ENCODE measurements at regions not wholly inside any gene's neighbourhood (a gene's known extent, or its start where the extent isn't known, plus 50 kb on each side); places are given as distances from the start of the nearest gene placed in this dataset.
A peak's percentile ranks its signal among the peaks of the same experiment; 100 is the strongest.
"Not testable (repeated sequence)": the region's sequence is repeated elsewhere in the genome, so short reads cannot be mapped to it uniquely, and the experiment has no call there.

DNA sequence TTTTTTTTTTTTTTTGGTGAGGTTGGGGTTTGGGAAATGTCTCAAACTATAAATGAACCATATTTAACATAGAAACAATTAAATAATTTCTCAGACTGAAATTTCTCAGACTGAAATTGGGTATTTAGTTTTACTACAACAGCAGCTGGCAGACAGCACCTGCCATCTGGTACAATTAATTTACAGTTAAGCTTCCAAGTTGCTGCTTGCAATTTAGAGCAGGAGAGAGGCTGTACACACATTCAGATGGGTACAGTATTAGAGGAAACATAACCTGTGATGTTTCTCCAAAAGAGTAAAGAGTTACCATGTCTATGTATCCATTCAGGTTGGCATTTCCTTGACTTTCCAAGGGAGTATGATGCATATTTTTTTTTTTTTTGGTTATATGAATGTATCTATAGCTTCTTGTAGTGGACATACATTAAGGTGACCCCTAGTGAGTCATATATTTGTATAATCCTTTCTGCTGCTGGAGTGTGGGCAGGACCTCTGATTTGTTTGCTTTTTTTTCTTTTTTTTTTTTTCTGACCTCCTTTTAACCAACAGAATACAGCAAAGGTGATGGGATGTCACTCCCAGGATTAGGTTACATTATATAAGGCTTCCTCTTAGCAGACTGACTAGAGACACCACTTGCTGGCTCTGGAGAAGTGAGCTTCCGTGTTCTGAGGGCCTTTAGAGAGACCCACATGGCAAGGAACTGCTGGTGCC lies 201.7 kb downstream of the PTH2R start:
- DNase-seq: peak; percentile 88

DNA sequence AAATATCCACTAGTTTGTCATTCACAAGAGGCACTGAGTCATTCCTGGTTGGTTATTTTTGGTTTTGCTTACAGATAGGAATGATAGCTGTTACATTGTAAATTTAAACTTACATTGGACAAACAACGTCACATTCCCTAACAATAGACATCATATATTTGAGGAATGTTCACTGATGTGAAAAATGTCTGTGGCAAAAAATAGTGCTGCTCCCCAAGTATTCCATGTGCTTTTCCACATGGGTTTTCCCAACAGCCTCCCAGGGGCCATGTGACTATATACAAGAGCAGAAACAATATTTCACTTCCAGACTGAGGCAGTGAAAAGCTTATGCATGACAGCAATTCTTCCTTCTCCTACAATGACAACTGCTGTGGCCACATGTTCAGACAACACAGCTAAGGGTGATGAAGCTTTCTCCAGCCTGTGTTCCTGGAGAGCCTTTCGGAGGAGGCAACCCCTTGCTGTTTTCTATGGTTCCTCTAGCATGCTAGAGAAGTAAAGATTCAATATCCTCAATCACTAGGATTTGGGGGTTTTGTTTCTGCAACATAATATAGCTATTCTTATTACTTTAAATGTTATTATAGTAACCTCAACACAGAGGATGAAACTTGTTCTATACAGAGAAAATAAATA lies 202.7 kb downstream of the PTH2R start:
- no peak for DNase-seq

DNA sequence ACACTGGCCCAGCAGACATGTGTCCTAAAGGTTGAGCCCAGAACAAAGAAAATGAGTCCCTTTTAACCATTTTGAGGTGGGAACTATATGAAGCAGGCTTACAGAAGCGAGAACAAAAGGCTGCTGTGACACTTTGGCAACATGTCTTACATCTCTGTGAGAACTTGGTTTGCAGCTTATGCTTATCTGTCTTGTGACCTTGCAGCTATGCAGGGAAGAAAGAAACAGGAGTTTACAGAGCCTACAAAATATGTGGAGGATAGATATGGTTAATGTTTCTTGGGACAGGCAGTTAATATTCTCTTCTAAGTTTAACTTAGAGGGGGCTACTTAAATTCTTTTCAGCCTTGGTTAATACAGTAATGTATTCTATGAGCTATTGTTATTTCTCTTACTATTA lies 209.1 kb downstream of the PTH2R start:
- not testable (repeated sequence) for DNase-seq

GRCh38 chr2:208618220-208618619 lies 211.6 kb downstream of the PTH2R start:
- DNase-seq: no peak

GRCh38 chr2:208619993-208620392 lies 213.4 kb downstream of the PTH2R start:
- DNase-seq: no peak

DNA sequence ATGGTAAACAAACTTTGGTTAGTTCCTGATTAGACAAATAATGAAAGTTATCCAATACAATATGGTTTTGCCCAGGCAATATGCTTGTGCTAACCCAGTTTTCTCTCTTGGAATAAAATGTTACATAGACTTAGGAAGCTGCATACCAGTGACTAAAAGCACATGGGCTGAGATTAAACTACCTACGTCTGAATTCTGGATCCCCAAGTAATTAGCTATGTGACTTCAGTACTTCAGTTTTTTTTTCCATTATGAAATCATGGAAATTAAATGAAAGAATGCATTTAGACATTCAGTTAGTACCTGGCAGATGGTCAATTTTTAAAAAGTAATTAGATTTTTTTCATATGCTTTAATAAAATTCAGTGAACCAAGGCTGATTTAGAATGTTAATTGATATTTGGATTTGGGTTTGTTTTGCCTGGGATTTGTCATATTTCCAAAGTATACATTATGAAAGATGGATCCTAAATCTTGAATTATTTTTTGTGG lies 213.9 kb downstream of the PTH2R start:
- no peak for DNase-seq

- DNase-seq: no peak
These were observed 220.7 kb downstream of the PTH2R start for GRCh38 chr2:208627110-208627884.

DNA sequence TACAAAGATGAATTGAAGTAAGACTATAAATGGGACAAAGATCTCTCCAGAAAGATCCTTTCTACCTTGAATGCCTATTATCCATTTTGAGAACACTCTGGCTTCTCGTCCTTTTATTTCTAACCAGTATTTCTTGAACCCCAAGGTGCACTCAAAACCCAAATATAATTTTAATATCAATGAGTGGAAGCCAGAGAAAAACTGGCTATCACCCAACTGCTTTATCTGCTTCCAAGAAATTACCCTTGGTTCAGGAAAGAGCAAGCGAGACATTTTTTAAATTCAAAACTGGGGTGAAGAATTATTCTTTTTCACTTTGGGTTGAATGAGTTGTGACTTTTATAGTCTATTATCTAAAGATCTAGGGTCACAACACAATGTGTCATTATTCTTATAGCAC lies 221.3 kb downstream of the PTH2R start:
- DNase-seq: no peak

DNA sequence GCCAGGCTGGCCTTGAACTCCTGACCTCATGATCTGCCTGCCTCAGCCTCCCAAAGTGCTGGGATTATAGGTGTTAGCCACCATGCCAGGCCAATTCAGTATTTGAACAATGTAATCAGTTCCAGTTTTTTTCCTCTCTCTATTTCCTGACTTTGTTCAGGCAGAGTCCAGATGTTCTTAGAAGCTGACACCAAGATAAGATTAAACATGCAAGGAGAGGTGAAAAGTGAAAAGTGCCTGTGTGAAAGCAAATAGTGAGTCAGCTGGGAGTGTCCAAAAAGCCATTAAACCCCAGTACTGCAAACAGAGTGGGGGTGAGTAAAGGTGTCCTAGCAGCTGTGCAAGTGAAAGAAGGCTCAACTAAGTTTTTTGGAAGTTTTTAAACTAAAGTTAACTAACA lies 231.5 kb downstream of the PTH2R start:
- no peak for DNase-seq

- no peak for DNase-seq
These were observed 235.7 kb downstream of the PTH2R start for GRCh38 chr2:208642125-208642779.

- no peak for DNase-seq
These were observed 236.6 kb downstream of the PTH2R start for GRCh38 chr2:208643145-208643544.

DNA sequence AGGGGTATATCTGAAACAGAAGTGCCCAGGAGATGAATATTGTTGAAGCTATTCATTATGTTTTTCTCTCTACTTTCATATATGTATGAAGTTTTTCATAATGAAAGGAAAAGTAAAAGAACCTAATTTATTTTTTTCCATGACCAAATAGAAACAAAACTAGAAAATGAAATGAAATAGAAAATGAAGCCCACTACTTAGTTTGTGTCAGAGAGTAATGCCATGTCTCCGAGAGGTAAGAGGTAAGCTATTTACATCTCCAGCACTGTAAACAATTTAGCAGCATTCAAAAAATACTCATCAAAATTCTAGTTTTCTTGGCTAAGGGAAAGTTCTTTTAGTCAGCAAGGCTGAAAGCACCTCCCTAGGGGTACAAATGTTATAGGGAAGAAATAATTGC lies 238.6 kb downstream of the PTH2R start:
- DNase-seq: no peak

GRCh38 chr2:208648368-208648767 lies 241.8 kb downstream of the PTH2R start:
- DNase-seq: no peak

DNA sequence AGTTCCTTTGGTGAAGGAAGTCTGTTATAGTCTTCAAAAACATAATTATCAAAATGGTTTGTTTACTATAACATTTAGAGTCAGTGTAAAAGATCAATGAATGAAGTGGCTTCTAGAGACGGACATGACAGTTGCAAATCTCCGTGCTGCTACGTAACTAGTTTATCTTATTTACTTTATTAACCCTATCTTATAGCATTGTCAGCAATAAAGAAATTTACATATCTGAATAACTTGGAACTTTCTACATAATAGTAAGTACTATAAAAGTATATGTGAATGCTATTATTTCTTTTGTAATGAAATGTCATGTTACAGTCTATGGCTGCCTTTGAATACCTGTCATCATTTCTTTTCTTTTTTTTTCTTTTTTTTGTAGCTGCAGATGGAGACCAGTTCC lies 246.8 kb downstream of the PTH2R start:
- no peak for DNase-seq

GRCh38 chr2:208654056-208654455 lies 247.5 kb downstream of the PTH2R start:
- DNase-seq: no peak

- DNase-seq: peak; percentile 50
These were observed 250.9 kb downstream of the PTH2R start for GRCh38 chr2:208657468-208657867.

DNA sequence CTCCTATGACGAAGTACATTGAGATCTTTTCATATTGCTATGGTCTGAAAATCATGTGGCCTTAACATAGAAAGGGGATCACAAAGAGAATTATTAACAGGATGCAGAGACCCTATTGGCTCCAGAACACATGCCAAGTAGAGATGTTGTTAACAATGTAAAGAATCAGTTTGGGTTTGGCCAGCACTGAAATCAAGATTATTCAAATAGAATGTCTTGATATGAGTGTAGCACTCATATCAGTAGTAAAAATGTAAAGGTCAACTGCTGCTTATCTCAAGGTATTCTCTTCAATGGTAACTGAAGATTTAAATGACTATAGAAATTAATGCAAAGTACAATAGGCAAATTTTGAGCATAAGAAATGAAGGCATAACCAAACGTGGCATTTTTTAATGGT lies 262.8 kb downstream of the PTH2R start:
- no peak for DNase-seq

DNA sequence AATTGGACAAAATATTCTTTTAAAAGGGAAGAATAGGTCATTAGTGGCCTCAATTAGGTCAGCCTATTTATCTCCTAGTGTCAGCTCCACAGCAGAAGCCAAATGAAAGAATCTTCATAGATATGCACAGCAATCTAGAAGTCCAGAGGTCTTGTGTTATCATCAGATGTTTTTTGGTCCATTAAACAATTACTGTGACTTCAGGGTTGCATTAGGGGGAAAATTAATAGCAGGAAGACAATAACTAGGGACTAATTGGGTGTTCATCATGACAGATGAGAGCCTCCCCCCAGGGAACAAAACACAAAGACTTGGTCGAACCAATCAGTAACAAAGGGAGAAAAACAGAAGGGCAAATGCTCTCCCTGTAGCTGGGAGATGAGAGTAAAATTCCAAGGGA lies 264.7 kb downstream of the PTH2R start:
- DNase-seq: no peak

- no peak for DNase-seq
These were observed 265.5 kb downstream of the PTH2R start for GRCh38 chr2:208671886-208672680.

DNA sequence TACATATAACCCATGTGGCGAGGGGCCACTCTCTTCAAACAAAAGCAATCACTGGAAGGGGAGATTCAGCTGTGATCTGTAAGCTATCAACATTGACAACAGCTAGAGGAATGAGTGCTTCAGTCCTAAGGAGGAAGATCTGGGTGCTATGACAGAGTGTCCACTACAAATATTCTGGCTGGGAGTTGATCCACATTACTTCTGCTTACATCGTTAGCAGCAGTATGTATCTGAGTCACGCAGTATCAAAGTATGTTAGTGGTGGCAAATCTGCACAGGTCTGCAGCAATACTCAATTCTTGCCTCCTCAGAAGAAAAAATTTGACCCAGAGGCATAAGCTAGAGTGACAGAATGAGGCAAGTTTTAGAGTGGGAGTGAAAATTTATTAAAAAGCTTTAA lies 267.0 kb downstream of the PTH2R start:
- no peak for DNase-seq

DNA sequence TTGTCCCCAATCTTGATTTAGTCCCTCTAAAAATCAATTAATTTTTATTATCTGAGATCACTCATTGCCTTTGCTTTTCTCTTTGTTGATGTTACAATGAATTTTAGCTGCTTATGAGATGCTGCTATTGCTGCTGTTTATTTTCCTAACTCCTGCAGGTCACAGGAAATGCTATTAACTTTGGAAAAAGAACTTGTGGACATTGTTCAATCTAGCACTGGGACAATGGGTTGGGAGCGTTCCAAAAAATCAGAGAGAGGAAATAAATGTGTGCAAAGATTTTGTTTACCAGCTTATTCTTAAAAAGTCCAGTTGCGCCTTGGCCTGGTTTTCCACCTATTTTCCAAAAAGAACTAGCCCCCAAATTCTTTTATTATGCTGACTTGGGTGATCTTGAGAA lies 268.3 kb downstream of the PTH2R start:
- no peak for DNase-seq

- not testable (repeated sequence) for DNase-seq
These were observed 279.3 kb downstream of the PTH2R start for GRCh38 chr2:208685929-208686328.

DNA sequence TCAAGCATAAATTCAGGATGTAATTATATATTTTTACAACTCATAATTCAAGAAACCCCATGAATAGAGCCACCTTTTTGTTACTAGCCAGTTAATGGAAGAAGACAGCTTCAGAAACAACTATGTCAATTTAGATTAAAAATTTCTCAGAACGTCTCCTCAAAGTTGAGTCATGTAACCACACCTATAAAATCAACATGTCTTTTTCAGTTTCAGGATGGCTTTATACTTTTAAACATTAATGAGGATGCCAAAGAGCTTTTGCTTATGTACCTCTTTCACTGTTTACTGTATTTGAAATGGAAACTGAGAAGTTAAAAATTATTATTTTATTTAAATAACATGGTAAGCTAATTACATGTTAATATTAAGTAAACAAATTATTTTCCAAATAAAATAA lies 280.1 kb downstream of the PTH2R start:
- DNase-seq: no peak
